Fibroblast of skin of right quadriceps (primary cell): ENCODE measurements at regions not wholly inside any gene's neighbourhood (a gene's known extent, or its start where the extent isn't known, plus 50 kb on each side); places are given as distances from the start of the nearest gene placed in this dataset.
"Not testable (repeated sequence)": the region's sequence is repeated elsewhere in the genome, so short reads cannot be mapped to it uniquely, and the experiment has no call there.

Experiments used
- DNase-seq: peaks from one replicate; pipeline ENCODE4 v3.0.0-alpha.2; 2013

DNA sequence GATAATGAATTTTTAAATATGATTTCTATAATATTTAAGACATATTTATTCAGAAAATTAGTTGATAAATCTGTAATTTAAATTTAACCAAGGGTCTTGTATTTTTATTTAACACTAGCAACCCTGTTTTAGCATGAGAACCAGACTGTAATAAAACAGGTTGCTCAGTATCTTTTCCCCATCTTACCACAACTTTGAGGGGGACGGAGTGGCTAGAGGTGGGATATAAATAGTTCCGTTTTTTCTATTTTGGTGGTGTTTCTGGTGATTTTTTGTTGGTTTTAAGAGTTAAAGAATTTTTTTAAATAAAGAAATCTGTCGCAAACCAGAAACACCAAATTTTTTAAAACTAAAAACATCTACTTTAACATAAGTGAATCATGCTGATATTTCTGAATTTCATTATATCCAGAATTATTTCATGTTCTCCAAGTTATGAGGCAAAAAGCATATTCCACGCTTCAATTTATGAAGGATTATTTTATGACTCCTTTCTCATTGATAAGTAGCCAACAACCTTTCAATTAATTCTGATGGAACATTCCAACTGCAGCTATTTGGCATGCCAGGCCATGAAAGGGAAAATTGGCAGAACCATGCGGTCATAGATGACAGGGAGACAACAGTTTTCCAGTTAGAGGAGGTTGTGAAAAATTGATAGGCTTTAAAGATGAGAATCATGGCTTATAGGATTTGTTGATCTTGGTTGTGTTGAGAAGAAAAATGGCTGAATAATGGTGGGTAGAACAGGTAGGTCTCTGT lies 151.9 kb upstream of the CARMIL1 start:
- no peak for DNase-seq

GRCh38 chr6:25130518-25130917 lies 148.7 kb upstream of the CARMIL1 start:
- DNase-seq: no peak

DNA sequence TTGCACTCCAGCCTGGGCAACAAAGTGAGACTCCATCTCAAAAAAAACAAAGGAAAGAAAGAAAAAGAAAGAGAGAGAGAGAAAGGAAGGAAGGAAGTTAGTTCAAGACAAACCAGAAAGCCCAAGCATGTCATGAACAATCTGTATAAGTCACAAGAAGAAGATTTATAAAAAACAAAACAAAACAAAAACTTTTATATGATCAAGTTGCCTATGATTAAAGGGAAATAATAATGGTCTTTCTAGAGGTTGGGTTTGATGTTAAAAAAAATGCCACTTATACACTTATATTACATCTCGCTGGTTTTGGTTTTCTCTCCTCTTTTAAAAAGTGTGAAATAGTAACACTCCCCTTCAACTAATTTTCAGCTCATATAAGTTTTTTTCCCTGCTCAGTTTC lies 146.2 kb upstream of the CARMIL1 start:
- DNase-seq: no peak

DNA sequence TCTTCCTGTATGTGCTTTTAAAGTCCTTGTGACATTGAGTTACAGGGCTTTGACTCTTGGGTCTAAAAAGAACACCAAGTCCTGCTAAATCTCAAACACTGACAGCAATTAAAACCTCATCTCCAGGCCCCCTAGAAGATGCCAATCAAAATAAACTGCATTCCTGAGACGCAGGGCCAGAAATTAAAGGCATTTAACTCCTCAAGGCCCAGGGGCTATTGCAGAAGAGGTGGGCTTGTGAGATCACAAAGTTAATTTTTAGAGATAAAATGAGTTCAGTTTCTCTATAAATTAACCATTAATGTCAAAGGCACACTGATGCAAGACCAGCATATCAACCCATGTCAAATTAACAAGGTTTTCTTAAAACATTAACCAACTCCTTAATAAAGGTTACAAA lies 145.6 kb upstream of the CARMIL1 start:
- no peak for DNase-seq

- no peak for DNase-seq
These were observed 142.3 kb upstream of the CARMIL1 start for GRCh38 chr6:25136854-25137253.

DNA sequence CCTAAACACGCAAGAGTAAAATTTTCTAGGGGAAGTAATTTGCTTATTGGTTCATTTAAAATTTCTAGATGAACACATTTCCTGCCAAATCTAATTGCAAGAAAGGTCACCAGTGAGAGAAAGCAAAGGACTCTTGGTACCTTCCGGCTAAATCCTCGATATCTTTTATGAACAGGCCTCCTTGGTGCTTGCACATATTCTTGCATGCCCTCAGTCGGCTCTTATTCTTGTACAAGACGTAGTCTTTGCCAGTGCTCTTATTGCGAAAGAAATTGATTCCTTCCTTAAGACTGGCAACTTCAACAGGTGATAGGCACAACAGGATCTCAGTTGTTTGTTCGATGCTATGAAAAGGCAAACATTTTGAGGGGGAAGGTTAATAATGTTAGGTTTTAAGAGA lies 141.7 kb upstream of the CARMIL1 start:
- DNase-seq: no peak

DNA sequence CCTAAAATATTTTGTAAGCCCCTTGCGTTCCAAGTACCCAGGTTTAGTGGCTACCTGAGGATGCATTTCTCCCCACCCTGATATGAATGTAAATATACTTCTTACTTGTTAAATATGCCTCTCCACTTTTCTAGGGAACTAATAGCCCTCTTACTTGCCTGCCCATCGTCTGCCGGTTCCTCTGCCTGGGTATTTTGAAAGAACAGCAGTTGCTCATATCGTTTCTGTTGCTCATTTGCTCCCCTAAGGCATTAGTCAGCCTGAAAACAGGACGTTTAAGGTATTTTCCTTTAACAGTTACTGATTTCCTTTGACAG lies 141.3 kb upstream of the CARMIL1 start:
- DNase-seq: no peak

DNA sequence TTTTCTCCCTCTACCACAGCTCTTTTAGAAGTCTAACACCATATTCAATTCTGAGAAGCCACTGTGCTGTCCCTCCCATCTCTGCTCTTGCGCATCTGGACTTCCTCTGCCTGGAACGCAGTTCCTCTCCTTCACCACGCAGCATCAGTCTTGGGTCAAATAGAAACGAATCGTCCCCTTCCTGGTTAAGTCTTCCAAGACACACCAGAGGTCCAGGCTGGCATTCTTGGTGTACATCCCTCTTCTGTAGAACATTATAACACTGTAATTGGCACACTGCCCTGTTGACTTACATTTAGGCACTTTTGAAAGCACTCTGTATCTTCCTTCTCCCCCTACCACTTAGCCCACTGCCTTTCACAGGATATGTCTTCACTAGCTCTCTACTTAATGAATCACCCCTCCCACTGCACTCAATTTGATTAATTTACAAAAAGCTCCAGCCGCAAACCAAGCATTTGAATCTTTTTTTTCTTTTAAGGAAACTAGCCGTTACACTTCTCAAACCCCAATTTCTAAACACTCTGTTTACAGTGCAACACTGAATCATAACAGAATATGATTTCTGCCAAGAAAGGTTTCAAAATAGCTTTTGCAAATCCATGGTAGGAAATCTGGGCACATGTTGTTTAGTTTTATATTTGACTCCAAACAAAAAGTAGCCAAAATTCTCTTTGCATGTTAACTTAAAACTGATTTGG lies 140.8 kb upstream of the CARMIL1 start:
- DNase-seq: peak; percentile 61

DNA sequence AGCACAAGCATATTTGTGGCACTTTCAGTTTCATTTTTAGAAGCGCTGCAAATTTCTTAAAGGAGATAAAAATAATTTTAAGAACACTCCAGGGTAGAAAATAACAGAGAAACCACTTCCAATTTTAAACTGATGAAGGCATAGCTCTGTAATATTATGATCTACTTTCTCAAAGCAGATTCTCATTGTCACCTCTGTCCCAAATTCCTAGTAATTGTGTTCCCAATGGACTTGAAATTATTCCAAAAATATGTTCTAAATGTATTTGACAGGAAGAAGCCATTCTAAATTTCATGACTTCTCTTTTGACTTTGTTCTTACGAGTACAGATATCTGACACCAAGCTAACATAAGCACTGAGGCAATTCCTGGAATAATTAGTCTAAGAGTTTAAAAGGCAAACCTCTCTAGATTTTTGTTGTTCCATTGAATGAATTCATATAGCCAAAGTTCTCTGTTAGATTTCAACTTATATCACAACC lies 140.2 kb upstream of the CARMIL1 start:
- peak; percentile 10 for DNase-seq

GRCh38 chr6:25139608-25140007 lies 139.6 kb upstream of the CARMIL1 start:
- DNase-seq: not testable (repeated sequence)

GRCh38 chr6:25142506-25142905 lies 136.7 kb upstream of the CARMIL1 start:
- DNase-seq: no peak

DNA sequence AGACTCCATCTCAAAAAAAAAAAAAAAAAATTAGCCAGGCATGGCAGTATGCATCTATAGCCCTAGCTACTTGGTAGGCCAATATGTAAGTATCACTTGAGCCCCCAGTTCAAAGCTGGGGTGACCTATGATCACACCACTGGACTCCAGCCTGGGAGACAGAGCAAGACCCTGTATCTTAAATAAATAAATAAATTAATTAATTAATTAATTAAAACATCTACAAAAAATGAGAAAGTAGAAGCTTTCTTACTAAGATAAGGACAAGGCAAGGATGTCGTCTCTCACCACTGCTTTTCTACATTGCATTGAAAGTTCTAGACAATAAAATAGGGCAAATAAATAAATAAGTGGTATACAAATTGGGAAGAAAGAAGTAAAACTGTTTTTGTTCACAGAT lies 134.3 kb upstream of the CARMIL1 start:
- DNase-seq: no peak

GRCh38 chr6:25147223-25147622 lies 132.0 kb upstream of the CARMIL1 start:
- DNase-seq: no peak

GRCh38 chr6:25150031-25150430 lies 129.1 kb upstream of the CARMIL1 start:
- DNase-seq: no peak

GRCh38 chr6:25150863-25151262 lies 128.3 kb upstream of the CARMIL1 start:
- DNase-seq: no peak

- DNase-seq: no peak
These were observed 126.1 kb upstream of the CARMIL1 start for GRCh38 chr6:25153079-25153478.

GRCh38 chr6:25154034-25154596 lies 125.1 kb upstream of the CARMIL1 start:
- DNase-seq: no peak

DNA sequence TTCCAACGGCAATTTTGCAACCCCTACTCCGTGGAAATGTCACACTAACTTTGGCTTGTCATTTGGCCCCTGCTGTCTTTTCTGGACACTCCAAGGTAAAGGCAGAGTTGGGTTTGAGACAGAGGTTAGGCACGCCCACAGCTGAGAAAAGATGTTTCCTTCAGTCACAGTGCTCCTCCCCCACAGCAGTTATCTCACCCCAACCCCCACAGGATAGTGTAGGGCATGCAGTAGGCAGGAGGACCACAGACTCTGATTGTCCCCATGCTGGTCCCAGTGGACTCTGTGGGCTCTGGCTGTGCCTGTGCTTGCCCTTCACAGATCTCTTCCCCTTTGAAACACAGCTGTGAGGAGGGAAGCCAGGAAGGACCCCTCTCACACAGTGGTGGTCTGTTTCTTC lies 124.0 kb upstream of the CARMIL1 start:
- no peak for DNase-seq

- DNase-seq: peak; percentile 15
These were observed 123.1 kb upstream of the CARMIL1 start for GRCh38 chr6:25156123-25156522.

DNA sequence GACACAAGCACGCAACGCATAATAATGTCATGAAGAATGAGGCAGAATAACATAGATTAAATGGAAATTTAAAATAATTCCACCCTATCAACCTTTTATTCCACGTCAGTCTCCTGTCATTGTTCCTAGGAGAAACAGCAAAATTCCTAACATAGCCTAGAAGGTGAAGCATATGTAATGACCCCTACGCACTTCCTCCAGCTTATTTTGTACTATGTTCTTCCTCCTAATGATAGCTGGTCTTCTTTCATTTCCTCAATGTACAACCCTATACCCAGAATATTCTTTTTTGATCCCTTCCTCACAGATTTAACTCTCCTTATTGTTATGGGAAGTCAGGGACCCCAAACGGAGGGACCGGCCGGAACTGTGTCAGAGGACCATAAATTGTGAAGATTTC lies 122.0 kb upstream of the CARMIL1 start:
- no peak for DNase-seq

GRCh38 chr6:25157842-25158241 lies 121.3 kb upstream of the CARMIL1 start:
- DNase-seq: no peak

DNA sequence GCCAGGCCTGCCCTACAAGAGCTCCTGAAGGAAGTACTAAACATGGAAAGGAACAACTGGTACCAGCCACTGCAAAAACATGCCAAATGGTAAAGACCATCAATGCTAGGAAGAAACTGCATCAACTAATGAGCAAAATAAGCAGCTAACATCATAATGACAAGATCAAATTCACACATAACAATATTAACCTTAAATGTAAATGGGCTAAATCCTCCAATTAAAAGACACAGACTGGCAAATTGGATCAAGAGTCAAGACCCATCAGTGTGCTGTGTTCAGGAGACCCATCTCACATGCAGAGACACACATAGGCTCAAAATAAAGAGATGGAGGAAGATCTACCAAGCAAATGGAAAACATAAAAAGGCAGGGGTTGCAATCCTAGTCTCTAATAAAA lies 119.0 kb upstream of the CARMIL1 start:
- DNase-seq: not testable (repeated sequence)

DNA sequence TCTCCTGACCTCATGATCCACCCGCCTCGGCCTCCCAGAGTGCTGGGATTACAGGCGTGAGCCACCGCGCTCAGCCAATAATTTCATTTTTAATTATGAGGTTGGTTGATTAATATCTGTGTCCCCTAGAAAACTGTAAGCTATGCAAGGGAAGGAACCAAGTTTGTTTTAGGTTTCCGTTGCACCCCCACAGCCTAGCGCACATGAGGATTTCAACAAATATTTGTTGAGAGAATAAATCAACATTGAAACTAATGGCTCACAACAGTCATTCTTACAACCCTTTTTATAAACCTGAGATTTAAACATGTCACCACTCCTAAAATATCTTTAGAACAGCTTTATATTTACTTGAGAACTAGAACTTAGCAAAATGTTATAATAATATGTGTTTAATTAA lies 114.0 kb upstream of the CARMIL1 start:
- DNase-seq: no peak

DNA sequence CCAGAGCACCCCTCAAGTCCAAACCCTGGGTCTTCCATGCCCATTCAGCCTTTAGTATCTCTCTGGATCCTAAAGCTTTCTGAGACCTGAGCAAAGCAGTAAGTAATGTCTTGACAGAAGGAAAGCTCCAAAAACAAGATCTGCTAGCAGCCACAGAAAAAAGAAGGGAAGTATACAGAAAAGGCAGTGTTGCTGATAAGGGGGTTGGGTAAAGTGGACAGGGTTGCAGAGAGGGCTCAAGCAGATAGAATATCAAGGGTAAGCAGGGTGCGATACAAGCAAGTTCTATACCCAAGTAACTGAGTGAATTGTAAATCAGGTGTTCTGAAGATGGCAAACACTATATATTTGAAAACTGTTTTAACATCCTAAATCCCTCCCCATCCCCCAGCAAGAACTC lies 113.4 kb upstream of the CARMIL1 start:
- DNase-seq: no peak
